ENCODE measurements at regions not wholly inside any gene's neighbourhood (a gene's known extent, or its start where the extent isn't known, plus 50 kb on each side); places are given as distances from the start of the nearest gene placed in this dataset.

- peaks cover 0 to 2% (median 0%) of the 10 kb centered on the region in 8 donors for H3K9me3 Mint-ChIP-seq
- Histone ChIP-seq H3K4me3 (ENCODE audit: low read length in 2 of 2) (no peak overlapping the region), H3K27me3 (ENCODE audit: insufficient read depth, low read length) (no peaks in the 10 kb centered on the region), H3K4me1 (ENCODE audit: insufficient read depth, low read length) (no peaks in the 10 kb centered on the region), H3K9me3 (ENCODE audit: control insufficient read depth in 1 of 2, low read length in 2 of 2) (no peaks in the 10 kb centered on the region), H3K36me3 (ENCODE audit: insufficient read depth, low read length) (no peaks in the 10 kb centered on the region), H3K27ac (ENCODE audit: low read depth, low read length) (no peak overlapping the region)
- H3K27me3 Mint-ChIP-seq = peaks cover 0 to 4% of the 10 kb centered on the region in 2 donors
- H3K36me3 Mint-ChIP-seq = no peaks in the 10 kb centered on the region
- no peaks in the 10 kb centered on the region for H3K4me1 Mint-ChIP-seq
- DNase-seq = no peak
- H3K4me3 Mint-ChIP-seq = no peak overlapping the region
- no peak overlapping the region for H3K27ac Mint-ChIP-seq
- ChIA-PET POLR2A (ENCODE audit: partially characterized antibody) (no interaction called here), CTCF (ENCODE audit: partially characterized antibody) (no interaction called here)
- intact Hi-C loops (cut with micrococcal nuclease) = no loop called here
Measured at GRCh38 chr2:65863713-65864112, 431.3 kb upstream of the SPRED2 start.

GRCh38 chr2:65856928-65857327 lies 424.5 kb upstream of the SPRED2 start:
- ChIA-PET CTCF (ENCODE audit: partially characterized antibody) (no interaction called here), POLR2A (ENCODE audit: partially characterized antibody) (no interaction called here)
- no peaks in the 10 kb centered on the region for H3K36me3 Mint-ChIP-seq
- no peak overlapping the region for H3K27ac ChIP-seq (ENCODE audit: low read depth, low read length)
- no peaks in the 10 kb centered on the region for H3K27me3 ChIP-seq (ENCODE audit: insufficient read depth, low read length)
- no peaks in the 10 kb centered on the region for H3K9me3 ChIP-seq (ENCODE audit: control insufficient read depth in 1 of 2, low read length in 2 of 2)
- H3K36me3 ChIP-seq (ENCODE audit: insufficient read depth, low read length) = no peaks in the 10 kb centered on the region
- H3K27ac Mint-ChIP-seq = no peak overlapping the region
- no peaks in the 10 kb centered on the region for H3K27me3 Mint-ChIP-seq
- H3K9me3 Mint-ChIP-seq = peaks cover 0 to 2% (median 0%) of the 10 kb centered on the region in 8 donors
- H3K4me1 ChIP-seq (ENCODE audit: insufficient read depth, low read length) = no peaks in the 10 kb centered on the region
- H3K4me3 ChIP-seq (ENCODE audit: low read length in 2 of 2) = no peak overlapping the region
- no peak overlapping the region for H3K4me3 Mint-ChIP-seq
- H3K4me1 Mint-ChIP-seq = no peaks in the 10 kb centered on the region
- DNase-seq = no peak
- intact Hi-C loops (cut with micrococcal nuclease) = no loop called here

GRCh38 chr2:65856423-65856822 lies 424.0 kb upstream of the SPRED2 start:
- Mint-ChIP-seq H3K9me3 (peaks cover 0 to 2% (median under 1%) of the 10 kb centered on the region in 8 donors), H3K27ac (no peak overlapping the region), H3K36me3 (no peaks in the 10 kb centered on the region), H3K4me1 (no peaks in the 10 kb centered on the region), H3K4me3 (no peak overlapping the region), H3K27me3 (peaks cover 0 to 2% of the 10 kb centered on the region in 2 donors)
- H3K4me1 ChIP-seq (ENCODE audit: insufficient read depth, low read length) = no peaks in the 10 kb centered on the region
- intact Hi-C loops (cut with micrococcal nuclease) = no loop called here
- no peaks in the 10 kb centered on the region for H3K36me3 ChIP-seq (ENCODE audit: insufficient read depth, low read length)
- ChIA-PET CTCF (ENCODE audit: partially characterized antibody) (no interaction called here), POLR2A (ENCODE audit: partially characterized antibody) (no interaction called here)
- no peaks in the 10 kb centered on the region for H3K27me3 ChIP-seq (ENCODE audit: insufficient read depth, low read length)
- H3K27ac ChIP-seq (ENCODE audit: low read depth, low read length) = no peak overlapping the region
- no peaks in the 10 kb centered on the region for H3K9me3 ChIP-seq (ENCODE audit: control insufficient read depth in 1 of 2, low read length in 2 of 2)
- no peak for DNase-seq
- H3K4me3 ChIP-seq (ENCODE audit: low read length in 2 of 2) = no peak overlapping the region

GRCh38 chr2:65850695-65851094 lies 418.3 kb upstream of the SPRED2 start:
- intact Hi-C loops (cut with micrococcal nuclease) = no loop called here
- ChIA-PET POLR2A (ENCODE audit: partially characterized antibody) (no interaction called here), CTCF (ENCODE audit: partially characterized antibody) (no interaction called here)
- Mint-ChIP-seq H3K27me3 (peaks cover 0 to 3% of the 10 kb centered on the region in 2 donors), H3K9me3 (peaks cover 0 to 5% (median 0%) of the 10 kb centered on the region in 8 donors), H3K4me1 (no peaks in the 10 kb centered on the region), H3K4me3 (no peak overlapping the region), H3K36me3 (no peaks in the 10 kb centered on the region), H3K27ac (no peak overlapping the region)
- Histone ChIP-seq H3K4me3 (ENCODE audit: low read length in 2 of 2) (no peak overlapping the region), H3K9me3 (ENCODE audit: control insufficient read depth in 1 of 2, low read length in 2 of 2) (no peaks in the 10 kb centered on the region), H3K27ac (ENCODE audit: low read depth, low read length) (no peak overlapping the region), H3K27me3 (ENCODE audit: insufficient read depth, low read length) (no peaks in the 10 kb centered on the region), H3K4me1 (ENCODE audit: insufficient read depth, low read length) (no peaks in the 10 kb centered on the region), H3K36me3 (ENCODE audit: insufficient read depth, low read length) (no peaks in the 10 kb centered on the region)
- DNase-seq = no peak

GRCh38 chr2:65846989-65847678 lies 414.7 kb upstream of the SPRED2 start:
- intact Hi-C loops (cut with micrococcal nuclease) = no loop called here
- Mint-ChIP-seq H3K4me1 (no peaks in the 10 kb centered on the region), H3K27me3 (peaks cover 0 to 3% of the 10 kb centered on the region in 2 donors), H3K4me3 (no peak overlapping the region), H3K36me3 (no peaks in the 10 kb centered on the region), H3K27ac (no peak overlapping the region), H3K9me3 (peaks cover 0 to 7% (median 0%) of the 10 kb centered on the region in 8 donors)
- no peak overlapping the region for H3K4me3 ChIP-seq (ENCODE audit: low read length in 2 of 2)
- H3K36me3 ChIP-seq (ENCODE audit: insufficient read depth, low read length) = no peaks in the 10 kb centered on the region
- ChIA-PET POLR2A (ENCODE audit: partially characterized antibody) (no interaction called here), CTCF (ENCODE audit: partially characterized antibody) (no interaction called here)
- no peak overlapping the region for H3K27ac ChIP-seq (ENCODE audit: low read depth, low read length)
- H3K9me3 ChIP-seq (ENCODE audit: control insufficient read depth in 1 of 2, low read length in 2 of 2) = no peaks in the 10 kb centered on the region
- H3K27me3 ChIP-seq (ENCODE audit: insufficient read depth, low read length) = no peaks in the 10 kb centered on the region
- H3K4me1 ChIP-seq (ENCODE audit: insufficient read depth, low read length) = no peaks in the 10 kb centered on the region
- DNase-seq = no peak

- H3K27ac Mint-ChIP-seq = no peak overlapping the region
- no peaks in the 10 kb centered on the region for H3K4me1 Mint-ChIP-seq
- H3K4me3 Mint-ChIP-seq = no peak overlapping the region
- DNase-seq = no peak
- no peaks in the 10 kb centered on the region for H3K36me3 ChIP-seq (ENCODE audit: insufficient read depth, low read length)
- no peak overlapping the region for H3K4me3 ChIP-seq (ENCODE audit: low read length in 2 of 2)
- H3K27ac ChIP-seq (ENCODE audit: low read depth, low read length) = no peak overlapping the region
- intact Hi-C loops (cut with micrococcal nuclease) = no loop called here
- H3K27me3 ChIP-seq (ENCODE audit: insufficient read depth, low read length) = no peaks in the 10 kb centered on the region
- H3K4me1 ChIP-seq (ENCODE audit: insufficient read depth, low read length) = no peaks in the 10 kb centered on the region
- POLR2A ChIA-PET (ENCODE audit: partially characterized antibody) = no interaction called here
- H3K27me3 Mint-ChIP-seq = no peaks in the 10 kb centered on the region
- CTCF ChIA-PET (ENCODE audit: partially characterized antibody) = no interaction called here
- no peaks in the 10 kb centered on the region for H3K36me3 Mint-ChIP-seq
- peaks cover 0 to 6% (median 3%) of the 10 kb centered on the region in 8 donors for H3K9me3 Mint-ChIP-seq
- no peaks in the 10 kb centered on the region for H3K9me3 ChIP-seq (ENCODE audit: control insufficient read depth in 1 of 2, low read length in 2 of 2)
Measured at GRCh38 chr2:65845442-65846182, 413.2 kb upstream of the SPRED2 start.

GRCh38 chr2:65842104-65842503 lies 409.7 kb upstream of the SPRED2 start:
- no peaks in the 10 kb centered on the region for H3K36me3 ChIP-seq (ENCODE audit: insufficient read depth, low read length)
- no peak overlapping the region for H3K4me3 ChIP-seq (ENCODE audit: low read length in 2 of 2)
- H3K27ac ChIP-seq (ENCODE audit: low read depth, low read length) = no peak overlapping the region
- no peak for DNase-seq
- H3K27ac Mint-ChIP-seq = no peak overlapping the region
- no peaks in the 10 kb centered on the region for H3K4me1 ChIP-seq (ENCODE audit: insufficient read depth, low read length)
- intact Hi-C loops (cut with micrococcal nuclease) = no loop called here
- no peaks in the 10 kb centered on the region for H3K9me3 ChIP-seq (ENCODE audit: control insufficient read depth in 1 of 2, low read length in 2 of 2)
- no peaks in the 10 kb centered on the region for H3K4me1 Mint-ChIP-seq
- POLR2A ChIA-PET (ENCODE audit: partially characterized antibody) = no interaction called here
- H3K36me3 Mint-ChIP-seq = no peaks in the 10 kb centered on the region
- H3K4me3 Mint-ChIP-seq = no peak overlapping the region
- H3K27me3 ChIP-seq (ENCODE audit: insufficient read depth, low read length) = no peaks in the 10 kb centered on the region
- H3K27me3 Mint-ChIP-seq = no peaks in the 10 kb centered on the region
- peaks cover 0 to 6% (median 2%) of the 10 kb centered on the region in 8 donors for H3K9me3 Mint-ChIP-seq
- CTCF ChIA-PET (ENCODE audit: partially characterized antibody) = no interaction called here

Measured in CD4-positive, alpha-beta memory T cell (primary cell).